ENCODE measurements at regions not wholly inside any gene's neighbourhood (a gene's known extent, or its start where the extent isn't known, plus 50 kb on each side); places are given as distances from the start of the nearest gene placed in this dataset.

GRCh38 chr10:91149550-91149949 is 70.9 kb upstream of the PCGF5 start:
- DNase-seq: no peak

GRCh38 chr10:91150631-91151030 is 69.8 kb upstream of the PCGF5 start:
- DNase-seq: no peak

- DNase-seq: no peak
These were observed 67.0 kb upstream of the PCGF5 start for GRCh38 chr10:91153508-91153907.

- DNase-seq: no peak
These were observed 65.6 kb upstream of the PCGF5 start for GRCh38 chr10:91154842-91155241.

- no peak for DNase-seq
These were observed 64.3 kb upstream of the PCGF5 start for GRCh38 chr10:91156196-91156595.

GRCh38 chr10:91159254-91159783 is 61.1 kb upstream of the PCGF5 start:
- no peak for DNase-seq

- peak; percentile 16 to 33 for DNase-seq
These were observed 58.4 kb upstream of the PCGF5 start for GRCh38 chr10:91162050-91162494.

- DNase-seq: peak; percentile 64 to 70
These were observed 57.8 kb upstream of the PCGF5 start for GRCh38 chr10:91162495-91163268.

GRCh38 chr10:91163269-91163868 is 57.1 kb upstream of the PCGF5 start:
- peak; percentile 69 to 70 for DNase-seq

GRCh38 chr10:91163869-91164474 is 56.5 kb upstream of the PCGF5 start:
- DNase-seq: peak; percentile 74 to 76

- no peak for DNase-seq
These were observed 55.9 kb upstream of the PCGF5 start for GRCh38 chr10:91164520-91165065.

- DNase-seq: no peak
These were observed 53.1 kb upstream of the PCGF5 start for GRCh38 chr10:91167406-91167805.

- no peak for DNase-seq
These were observed 50.0 kb upstream of the PCGF5 start for GRCh38 chr10:91170418-91170817.

Data from stimulated activated CD4-positive, alpha-beta T cell treated with anti-CD3 and anti-CD28 coated beads, Interleukin-2, amount 100 ng/mL, for 24 hours (primary cell).